ENCODE measurements at regions not wholly inside any gene's neighbourhood (a gene's known extent, or its start where the extent isn't known, plus 50 kb on each side); places are given as distances from the start of the nearest gene placed in this dataset.

DNA sequence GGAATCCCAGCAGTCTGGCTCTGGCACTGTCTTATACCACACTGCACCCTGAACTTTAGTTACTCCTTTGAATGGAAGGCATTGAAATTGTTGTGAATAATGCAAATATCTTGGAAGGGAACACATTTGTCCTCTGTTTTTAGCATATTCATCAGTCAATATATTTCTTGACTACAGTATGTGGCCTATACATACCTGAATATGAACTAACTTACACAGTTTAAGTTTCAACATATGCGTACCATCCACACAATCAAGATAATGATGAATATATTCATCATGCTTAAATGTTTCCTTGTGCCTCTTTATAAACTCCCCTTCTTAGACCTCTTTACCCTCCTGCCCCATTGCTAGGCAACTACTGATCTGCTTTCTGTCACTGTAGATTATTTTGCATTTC lies 145.7 kb upstream of the ESX1 start:
- TF ChIP-seq, protein P1, sequence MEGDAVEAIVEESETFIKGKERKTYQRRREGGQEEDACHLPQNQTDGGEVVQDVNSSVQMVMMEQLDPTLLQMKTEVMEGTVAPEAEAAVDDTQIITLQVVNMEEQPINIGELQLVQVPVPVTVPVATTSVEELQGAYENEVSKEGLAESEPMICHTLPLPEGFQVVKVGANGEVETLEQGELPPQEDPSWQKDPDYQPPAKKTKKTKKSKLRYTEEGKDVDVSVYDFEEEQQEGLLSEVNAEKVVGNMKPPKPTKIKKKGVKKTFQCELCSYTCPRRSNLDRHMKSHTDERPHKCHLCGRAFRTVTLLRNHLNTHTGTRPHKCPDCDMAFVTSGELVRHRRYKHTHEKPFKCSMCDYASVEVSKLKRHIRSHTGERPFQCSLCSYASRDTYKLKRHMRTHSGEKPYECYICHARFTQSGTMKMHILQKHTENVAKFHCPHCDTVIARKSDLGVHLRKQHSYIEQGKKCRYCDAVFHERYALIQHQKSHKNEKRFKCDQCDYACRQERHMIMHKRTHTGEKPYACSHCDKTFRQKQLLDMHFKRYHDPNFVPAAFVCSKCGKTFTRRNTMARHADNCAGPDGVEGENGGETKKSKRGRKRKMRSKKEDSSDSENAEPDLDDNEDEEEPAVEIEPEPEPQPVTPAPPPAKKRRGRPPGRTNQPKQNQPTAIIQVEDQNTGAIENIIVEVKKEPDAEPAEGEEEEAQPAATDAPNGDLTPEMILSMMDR (IDR thresholded peaks at IDR 0.05), result no peak
- TF ChIP-seq POLR2A (IDR thresholded peaks at IDR 0.05) (no peak), POLR2AphosphoS5 (IDR thresholded peaks at IDR 0.05) (no peak)
